T-cell (primary cell): ENCODE measurements at regions not wholly inside any gene's neighbourhood (a gene's known extent, or its start where the extent isn't known, plus 50 kb on each side); places are given as distances from the start of the nearest gene placed in this dataset.
"Not testable (repeated sequence)": the region's sequence is repeated elsewhere in the genome, so short reads cannot be mapped to it uniquely, and the experiment has no call there.

ENCODE experiments used
- ATAC-seq, 4 experiments: fragments of 200-7000 bp in 3 of 4; fragments of 150-1000 bp in 1 of 4; cut with Tn5 transposase; replicated peaks in 1 of 4; 1 replicate in 3 of 4; 2 replicates in 1 of 4; pipeline ENCODE4 v1.10.0; 2021; ENCODE audit warnings: moderate library complexity in 3 of 4, mild to moderate bottlenecking in 2 of 4, moderate number of reproducible peaks in 1 of 4
- CTCF ChIA-PET, 2 donors: fragments of 300-600 bp; sonication (Branson Sonifier 250); formaldehyde crosslinking; loops; one replicate each; lab custom pipeline; 2022; ENCODE audit warnings: antibody characterized with exemption in 2 of 2; lab: Charles Lee
- POLR2A ChIA-PET, 2 donors: fragments of 300-600 bp; sonication (Branson Sonifier 250); formaldehyde crosslinking; loops; one replicate each; lab custom pipeline; 2022; ENCODE audit warnings: antibody characterized with exemption in 2 of 2; lab: Charles Lee
- DNase-seq, 35 experiments: peaks; one replicate each; pipeline versions ENCODE4 v3.0.0 to v3.0.0-alpha.2; 2013 to 2023
- H3K27ac ChIP-seq: one replicate; pipeline ENCODE4 v1.5.1; 2013; ENCODE audit warnings: low read length
- H3K27me3 ChIP-seq, 2 experiments: replicated peaks in 1 of 2; 1 replicate in 1 of 2; 2 replicates in 1 of 2; pipeline versions ENCODE4 v1.6.1 to v1.7.0; 2013; ENCODE audit warnings: low read length in 1 of 2, mixed read lengths in 1 of 2; ENCODE audit not compliant: control insufficient read depth in 2 of 2, insufficient read depth in 2 of 2; ENCODE audit errors: extremely low read depth in 1 of 2
- H3K36me3 ChIP-seq, 2 donors: 1 replicate in 1 of 2; 2 replicates in 1 of 2; pipeline versions ENCODE4 v1.6.1 to v1.7.0; 2013; ENCODE audit warnings: low read length in 1 of 2; ENCODE audit not compliant: control insufficient read depth in 2 of 2, insufficient read depth in 1 of 2; ENCODE audit errors: extremely low read depth in 1 of 2
- H3K4me1 ChIP-seq, 2 experiments: 1 replicate in 1 of 2; 2 replicates in 1 of 2; pipeline versions ENCODE4 v1.6.1 to v1.7.0; 2013; ENCODE audit warnings: low read length in 2 of 2, mixed read lengths in 1 of 2; ENCODE audit not compliant: insufficient read depth in 2 of 2, control insufficient read depth in 1 of 2; ENCODE audit errors: extremely low read depth in 1 of 2
- H3K4me3 ChIP-seq, 2 donors: 1 replicate in 1 of 2; 2 replicates in 1 of 2; pipeline versions ENCODE4 v1.5.1 to v1.7.0; 2013; ENCODE audit warnings: mild to moderate bottlenecking in 2 of 2, low read length in 1 of 2, moderate library complexity in 1 of 2; ENCODE audit not compliant: control insufficient read depth in 1 of 2; ENCODE audit errors: extremely low read depth in 1 of 2
- H3K9me3 ChIP-seq: 2 replicates; pipeline ENCODE4 v1.7.0; 2013
- H3K27ac Mint-ChIP-seq, 2 donors: one replicate each; pipeline ENCODE4 v1.8.0; 2020 to 2021; ENCODE audit warnings: mild to moderate bottlenecking in 2 of 2, mixed read lengths in 2 of 2
- H3K27me3 Mint-ChIP-seq, 2 donors: one replicate each; pipeline ENCODE4 v1.8.0; 2021 to 2022; ENCODE audit warnings: mixed read lengths in 2 of 2
- H3K36me3 Mint-ChIP-seq: one replicate; pipeline ENCODE4 v1.8.0; 2021; ENCODE audit warnings: mixed read lengths
- H3K4me1 Mint-ChIP-seq, 3 donors: one replicate each; pipeline ENCODE4 v1.8.0; 2020 to 2022; ENCODE audit warnings: mixed read lengths in 3 of 3, mild to moderate bottlenecking in 1 of 3
- H3K4me3 Mint-ChIP-seq, 3 donors: one replicate each; pipeline ENCODE4 v1.8.0; 2020 to 2022; ENCODE audit warnings: mild to moderate bottlenecking in 3 of 3, mixed read lengths in 3 of 3, moderate library complexity in 3 of 3
- H3K9me3 Mint-ChIP-seq, 3 donors: one replicate each; pipeline ENCODE4 v1.8.0; 2020 to 2022; ENCODE audit warnings: mixed read lengths in 3 of 3
- WGBS: methylation state at CpG from one replicate; pipeline ENCODE4 v1.1.5; 2013; ENCODE audit warnings: missing lambda C conversion rate; ENCODE audit not compliant: insufficient coverage; 5-methylcytosine and 5-hydroxymethylcytosine counted together

GRCh38 chr10:118422241-118422640, 80.1 kb upstream of the FAM204A start:
- CTCF ChIA-PET, result interaction anchor here in 1 of 2 donors (0.7 kb wide), 1 partner anchor 988 kb away, joined by 3 read pairs; no protein-coding TSS in a partner anchor
- Histone ChIP-seq H3K9me3 (no peaks in the 10 kb centered on the region), H3K36me3 (no peaks in the 10 kb centered on the region), H3K4me1 (no peaks in the 10 kb centered on the region), H3K27me3 (peaks cover 0 to 2% of the 10 kb centered on the region in 2 experiments), H3K27ac (no peak overlapping the region), H3K4me3 (no peak overlapping the region)
- DNase-seq (no peak), ATAC-seq (no peak)
- Mint-ChIP-seq H3K27ac (no peak overlapping the region), H3K36me3 (no peaks in the 10 kb centered on the region), H3K4me3 (no peak overlapping the region), H3K4me1 (peaks cover 0 to 5% (median 3%) of the 10 kb centered on the region in 3 donors), H3K9me3 (no peaks in the 10 kb centered on the region), H3K27me3 (peaks cover 22 to 29% of the 10 kb centered on the region in 2 donors)
- 80% methylated on average over 4 of the region's 7 CpGs for WGBS
- POLR2A ChIA-PET, result no interaction called here

- H3K36me3 ChIP-seq, CTCF ChIA-PET, DNase-seq, H3K27ac ChIP-seq, H3K4me3 Mint-ChIP-seq, H3K4me1 Mint-ChIP-seq, H3K36me3 Mint-ChIP-seq, H3K9me3 Mint-ChIP-seq, H3K4me3 ChIP-seq, ATAC-seq, POLR2A ChIA-PET, H3K27ac Mint-ChIP-seq, H3K9me3 ChIP-seq, H3K4me1 ChIP-seq, H3K27me3 ChIP-seq: not testable (repeated sequence)
- peaks cover 14 to 22% of the 10 kb centered on the region in 2 donors for H3K27me3 Mint-ChIP-seq
- no CpG with 5 or more reads among the region's 2 CpGs for WGBS
Observed at GRCh38 chr10:118420049-118420448, 77.9 kb upstream of the FAM204A start.

- CTCF ChIA-PET, result interaction anchor here in 1 of 2 donors (0.6 to 0.7 kb wide), 2 partner anchors 11 to 323 kb away, joined by 4 to 6 read pairs; no protein-coding TSS in a partner anchor
- no peak for DNase-seq
- H3K4me3 Mint-ChIP-seq, result no peak overlapping the region
- Histone ChIP-seq H3K27ac (no peak overlapping the region), H3K36me3 (no peaks in the 10 kb centered on the region), H3K9me3 (no peaks in the 10 kb centered on the region), H3K27me3 (peaks cover 1 to 5% of the 10 kb centered on the region in 2 experiments), H3K4me1 (no peaks in the 10 kb centered on the region), H3K4me3 (no peak overlapping the region)
- POLR2A ChIA-PET, result interaction anchor here in 1 of 2 donors (0.6 kb wide), 1 partner anchor 95 kb away, joined by 3 read pairs; no protein-coding TSS in a partner anchor
- no peak for ATAC-seq
- no peaks in the 10 kb centered on the region for H3K36me3 Mint-ChIP-seq
- no peaks in the 10 kb centered on the region for H3K4me1 Mint-ChIP-seq
- H3K27me3 Mint-ChIP-seq, result peaks cover 31 to 43% of the 10 kb centered on the region in 2 donors
- no peaks in the 10 kb centered on the region for H3K9me3 Mint-ChIP-seq
- no peak overlapping the region for H3K27ac Mint-ChIP-seq
- no CpG with 5 or more reads among the region's 8 CpGs for WGBS
Observed at GRCh38 chr10:118412932-118413331, 70.8 kb upstream of the FAM204A start.

- 67% methylated on average over 4 of the region's 8 CpGs for WGBS
- DNase-seq (no peak), ATAC-seq (no peak)
- H3K4me1 ChIP-seq, result no peaks in the 10 kb centered on the region
- H3K36me3 ChIP-seq, result no peaks in the 10 kb centered on the region
- Mint-ChIP-seq H3K4me3 (no peak overlapping the region), H3K9me3 (no peaks in the 10 kb centered on the region), H3K27me3 (peaks cover 35 to 41% of the 10 kb centered on the region in 2 donors), H3K36me3 (no peaks in the 10 kb centered on the region), H3K4me1 (no peaks in the 10 kb centered on the region), H3K27ac (no peak overlapping the region)
- H3K9me3 ChIP-seq, result no peaks in the 10 kb centered on the region
- ChIA-PET CTCF (interaction anchor here in 1 of 2 donors (0.6 to 0.7 kb wide), 2 partner anchors 12 to 324 kb away, joined by 4 to 6 read pairs; no protein-coding TSS in a partner anchor), POLR2A (interaction anchor here in 1 of 2 donors (0.6 kb wide), 1 partner anchor 94 kb away, joined by 3 read pairs; no protein-coding TSS in a partner anchor)
- H3K27ac ChIP-seq, result no peak overlapping the region
- H3K4me3 ChIP-seq, result no peak overlapping the region
- peaks cover 0 to 8% of the 10 kb centered on the region in 2 experiments for H3K27me3 ChIP-seq
Observed at GRCh38 chr10:118412132-118412760, 70.1 kb upstream of the FAM204A start.

- Histone ChIP-seq H3K27me3 (peaks cover 0 to 10% of the 10 kb centered on the region in 2 experiments), H3K27ac (no peak overlapping the region), H3K4me1 (no peaks in the 10 kb centered on the region), H3K36me3 (no peaks in the 10 kb centered on the region), H3K4me3 (no peak overlapping the region), H3K9me3 (no peaks in the 10 kb centered on the region)
- no peak for DNase-seq
- CTCF ChIA-PET, result no interaction called here
- Mint-ChIP-seq H3K9me3 (no peaks in the 10 kb centered on the region), H3K27me3 (peaks cover 39 to 44% of the 10 kb centered on the region in 2 donors), H3K27ac (no peak overlapping the region), H3K36me3 (no peaks in the 10 kb centered on the region), H3K4me3 (no peak overlapping the region), H3K4me1 (no peaks in the 10 kb centered on the region)
- 74% methylated on average over 5 of the region's 6 CpGs for WGBS
- POLR2A ChIA-PET, result no interaction called here
- ATAC-seq, result no peak
Observed at GRCh38 chr10:118409295-118409694, 67.2 kb upstream of the FAM204A start.

- Histone ChIP-seq H3K36me3 (no peaks in the 10 kb centered on the region), H3K4me3 (no peak overlapping the region), H3K9me3 (no peaks in the 10 kb centered on the region), H3K27ac (no peak overlapping the region), H3K27me3 (peaks cover 0 to 10% of the 10 kb centered on the region in 2 experiments), H3K4me1 (no peaks in the 10 kb centered on the region)
- H3K4me1 Mint-ChIP-seq, result no peaks in the 10 kb centered on the region
- 87% methylated on average over 8 of the region's 9 CpGs for WGBS
- H3K27me3 Mint-ChIP-seq, result peaks cover 35 to 43% of the 10 kb centered on the region in 2 donors
- no peak for DNase-seq
- POLR2A ChIA-PET, result no interaction called here
- no peaks in the 10 kb centered on the region for H3K9me3 Mint-ChIP-seq
- H3K27ac Mint-ChIP-seq, result no peak overlapping the region
- ATAC-seq, result no peak
- no peaks in the 10 kb centered on the region for H3K36me3 Mint-ChIP-seq
- CTCF ChIA-PET, result no interaction called here
- no peak overlapping the region for H3K4me3 Mint-ChIP-seq
Observed at GRCh38 chr10:118408181-118408580, 66.1 kb upstream of the FAM204A start.
